ENCODE measurements at regions not wholly inside any gene's neighbourhood (a gene's known extent, or its start where the extent isn't known, plus 50 kb on each side); places are given as distances from the start of the nearest gene placed in this dataset.

DNA sequence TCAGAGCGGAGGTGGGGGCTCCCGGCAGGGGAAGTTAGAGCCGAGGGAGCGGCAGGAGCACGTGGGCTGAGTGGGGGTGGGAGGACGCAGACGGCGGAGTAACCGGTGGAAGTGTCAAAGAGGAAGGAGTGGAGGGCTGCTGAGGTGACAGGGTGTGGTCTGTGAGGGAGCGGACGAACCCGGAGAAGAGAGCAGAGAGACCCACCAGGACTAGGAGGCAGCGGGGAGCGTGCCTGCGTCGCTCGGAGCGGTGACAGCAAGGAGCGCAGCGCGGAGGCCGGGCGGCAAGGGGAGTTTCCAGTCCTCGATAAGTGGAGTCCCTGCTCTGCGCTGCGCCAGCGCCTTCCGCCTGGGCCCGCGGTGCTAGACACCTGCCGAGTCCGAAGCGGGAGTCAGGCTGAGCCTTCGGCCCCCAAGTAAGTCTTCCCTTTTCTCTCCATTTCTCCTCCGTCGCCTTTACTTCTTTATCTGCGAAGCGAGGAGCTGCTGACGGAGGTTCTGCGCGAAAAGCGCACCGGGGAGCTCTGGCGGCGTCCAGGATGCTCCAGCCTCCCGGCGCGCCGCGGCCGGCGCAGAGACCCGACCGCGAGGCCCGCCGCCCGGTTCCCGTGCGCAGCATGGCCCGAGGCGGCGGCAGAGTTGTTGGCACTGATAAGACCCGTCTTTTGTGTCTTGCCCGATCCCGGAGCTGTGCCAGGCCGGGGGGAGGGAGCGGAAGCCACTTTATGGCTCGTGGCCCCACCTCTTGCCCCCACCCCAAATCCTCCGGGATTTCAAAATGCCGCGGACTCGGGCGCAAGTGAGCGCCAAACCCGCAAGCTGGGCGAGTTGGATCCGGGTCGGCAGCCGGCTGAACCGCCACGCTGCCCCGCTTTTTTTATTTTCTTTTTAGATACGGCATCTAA lies 533.0 kb upstream of the SEMA6D start:
- FAIRE-seq: no peak
- H3K4me3 ChIP-seq: no peak overlapping the region
- no peaks in the 10 kb centered on the region for H3K4me1 ChIP-seq
- no peak overlapping the region for H3K27ac ChIP-seq
- ChIA-PET CTCF (interaction anchor here (1.0 kb wide), 1 partner anchor 12 kb away, joined by 3 read pairs; no protein-coding TSS in a partner anchor), POLR2A (no interaction called here)
- H3K4me2 ChIP-seq: peak overlapping the region; percentile 59
- no peak for TF ChIP-seq NPAS2 (CRISPR knock-in tag; IDR thresholded peaks at IDR 0.05; ENCODE audit: borderline replicate concordance)
- TF ChIP-seq EHMT2 (IDR thresholded peaks at IDR 0.05; ENCODE audit: low read depth): no peak
- no peak for TF ChIP-seq HOXB13 (CRISPR knock-in tag; IDR thresholded peaks at IDR 0.05; ENCODE audit: low read depth)
- TF ChIP-seq SREBF2 (IDR thresholded peaks at IDR 0.05): no peak
- TF ChIP-seq, protein P1, sequence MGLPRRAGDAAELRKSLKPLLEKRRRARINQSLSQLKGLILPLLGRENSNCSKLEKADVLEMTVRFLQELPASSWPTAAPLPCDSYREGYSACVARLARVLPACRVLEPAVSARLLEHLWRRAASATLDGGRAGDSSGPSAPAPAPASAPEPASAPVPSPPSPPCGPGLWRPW (IDR thresholded peaks at IDR 0.05): no peak
- no peak for TF ChIP-seq SMC3 (IDR thresholded peaks at IDR 0.05)
- TF ChIP-seq JUN (IDR thresholded peaks at IDR 0.05): no peak
- no peak for TF ChIP-seq CBX2 (IDR thresholded peaks at IDR 0.05; ENCODE audit: borderline replicate concordance, low read depth)
- no peak for TF ChIP-seq KDM1A (IDR thresholded peaks at IDR 0.05; ENCODE audit: low read depth)
- no peak for TF ChIP-seq ZC3H11A (IDR thresholded peaks at IDR 0.05)
- TF ChIP-seq CBX8 (IDR thresholded peaks at IDR 0.05): no peak
- no peak for TF ChIP-seq NFE2L2 (conservative IDR thresholded peaks at IDR 0.05; ENCODE audit: low read length)
- no peak for TF ChIP-seq RAD21 (conservative IDR thresholded peaks at IDR 0.05 in 1 of 2, IDR thresholded peaks at IDR 0.05 in 1 of 2)
- no peak for TF ChIP-seq CHD4 (IDR thresholded peaks at IDR 0.05; ENCODE audit: borderline replicate concordance)
- no peak for TF ChIP-seq FOSL2 (IDR thresholded peaks at IDR 0.05)
- TF ChIP-seq FOSL2 (CRISPR knock-in tag; IDR thresholded peaks at IDR 0.05): no peak
- DNase-seq (ENCODE audit: low read depth in 1 of 2, low spot score in 1 of 2): no peak
- WGBS (ENCODE audit: missing lambda C conversion rate): 23% methylated on average over 40 of the region's 84 CpGs
- ATAC-seq: peak; percentile 24 to 50; a peak in 3 of 6 replicates
- no peaks in the 10 kb centered on the region for H3K9me3 ChIP-seq

DNA sequence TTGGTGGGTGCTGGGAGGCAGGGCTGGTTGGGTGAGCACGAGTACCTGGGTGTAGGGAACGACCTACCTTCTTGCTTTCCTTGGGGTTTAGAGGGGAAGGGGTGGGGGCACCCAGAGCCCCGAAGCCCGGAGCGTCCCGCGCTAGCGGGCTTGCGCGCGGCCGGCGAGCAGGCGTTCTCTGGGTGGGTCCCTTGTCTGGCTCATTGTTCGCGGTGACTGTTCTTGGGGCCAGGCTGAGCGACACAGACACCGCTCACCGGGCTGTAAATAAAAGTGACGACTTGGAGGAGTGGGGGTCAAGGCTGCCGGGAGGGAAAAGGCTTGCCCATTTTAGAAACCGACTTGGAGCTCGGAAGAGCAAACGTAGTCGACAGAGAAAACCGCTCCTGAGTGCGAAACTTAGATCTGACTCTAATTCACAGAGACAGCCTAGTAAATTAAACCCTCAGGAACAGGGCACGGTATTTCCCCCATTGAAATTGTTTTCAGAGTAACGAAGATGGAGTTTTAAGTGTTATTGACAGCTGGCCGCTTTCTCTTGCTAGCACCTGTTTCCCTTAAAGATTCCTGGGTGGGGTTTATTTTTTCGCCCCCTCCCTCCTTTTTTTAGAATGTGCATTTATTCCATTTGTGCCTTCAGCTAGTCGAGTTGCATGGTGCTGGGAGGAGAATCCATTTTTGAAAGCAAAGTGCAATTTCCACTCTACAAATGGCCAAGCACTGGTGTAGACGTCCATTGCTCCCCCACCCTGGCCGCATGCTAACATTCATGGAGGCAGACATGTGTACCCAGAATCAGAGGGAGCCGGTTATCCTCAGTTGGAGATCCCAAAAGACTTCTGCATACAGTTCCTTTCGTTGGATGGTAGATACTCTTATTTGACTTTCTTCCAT lies 532.1 kb upstream of the SEMA6D start:
- Histone ChIP-seq H3K4me2 (peak overlapping the region; percentile 59), H3K27ac (no peak overlapping the region), H3K4me1 (no peaks in the 10 kb centered on the region), H3K9me3 (no peaks in the 10 kb centered on the region), H3K4me3 (no peak overlapping the region)
- DNase-seq (ENCODE audit: low read depth in 1 of 2, low spot score in 1 of 2): no peak
- ATAC-seq: no peak
- ChIA-PET CTCF (interaction anchor here (1.0 to 1.2 kb wide), 2 partner anchors 11 kb away, joined by 3 read pairs; no protein-coding TSS in a partner anchor), POLR2A (no interaction called here)
- FAIRE-seq: no peak
- no peak for TF ChIP-seq HDAC2 (IDR thresholded peaks at IDR 0.05)
- no peak for TF ChIP-seq ZNF302 (CRISPR knock-in tag; IDR thresholded peaks at IDR 0.05)
- no peak for TF ChIP-seq CBX8 (IDR thresholded peaks at IDR 0.05)
- no peak for TF ChIP-seq MAFK (IDR thresholded peaks at IDR 0.05; ENCODE audit: partially characterized antibody)
- TF ChIP-seq, protein P2, sequence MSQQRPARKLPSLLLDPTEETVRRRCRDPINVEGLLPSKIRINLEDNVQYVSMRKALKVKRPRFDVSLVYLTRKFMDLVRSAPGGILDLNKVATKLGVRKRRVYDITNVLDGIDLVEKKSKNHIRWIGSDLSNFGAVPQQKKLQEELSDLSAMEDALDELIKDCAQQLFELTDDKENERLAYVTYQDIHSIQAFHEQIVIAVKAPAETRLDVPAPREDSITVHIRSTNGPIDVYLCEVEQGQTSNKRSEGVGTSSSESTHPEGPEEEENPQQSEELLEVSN (IDR thresholded peaks at IDR 0.05; ENCODE audit: borderline replicate concordance, low read depth): no peak
- TF ChIP-seq, protein P3, sequence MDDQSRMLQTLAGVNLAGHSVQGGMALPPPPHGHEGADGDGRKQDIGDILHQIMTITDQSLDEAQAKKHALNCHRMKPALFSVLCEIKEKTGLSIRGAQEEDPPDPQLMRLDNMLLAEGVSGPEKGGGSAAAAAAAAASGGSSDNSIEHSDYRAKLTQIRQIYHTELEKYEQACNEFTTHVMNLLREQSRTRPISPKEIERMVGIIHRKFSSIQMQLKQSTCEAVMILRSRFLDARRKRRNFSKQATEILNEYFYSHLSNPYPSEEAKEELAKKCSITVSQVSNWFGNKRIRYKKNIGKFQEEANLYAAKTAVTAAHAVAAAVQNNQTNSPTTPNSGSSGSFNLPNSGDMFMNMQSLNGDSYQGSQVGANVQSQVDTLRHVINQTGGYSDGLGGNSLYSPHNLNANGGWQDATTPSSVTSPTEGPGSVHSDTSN (IDR thresholded peaks at IDR 0.05): no peak
- no peak for TF ChIP-seq HOXB5 (CRISPR knock-in tag; IDR thresholded peaks at IDR 0.05)
- no peak for TF ChIP-seq ZFP36 (IDR thresholded peaks at IDR 0.05; ENCODE audit: borderline replicate concordance, partially characterized antibody)
- no peak for TF ChIP-seq SREBF2 (IDR thresholded peaks at IDR 0.05)
- no peak for TF ChIP-seq MYC (IDR thresholded peaks at IDR 0.05; ENCODE audit: borderline replicate concordance, low read length)
- TF ChIP-seq PHF8 (IDR thresholded peaks at IDR 0.05; ENCODE audit: borderline replicate concordance, low read depth): no peak
- TF ChIP-seq, protein P4, sequence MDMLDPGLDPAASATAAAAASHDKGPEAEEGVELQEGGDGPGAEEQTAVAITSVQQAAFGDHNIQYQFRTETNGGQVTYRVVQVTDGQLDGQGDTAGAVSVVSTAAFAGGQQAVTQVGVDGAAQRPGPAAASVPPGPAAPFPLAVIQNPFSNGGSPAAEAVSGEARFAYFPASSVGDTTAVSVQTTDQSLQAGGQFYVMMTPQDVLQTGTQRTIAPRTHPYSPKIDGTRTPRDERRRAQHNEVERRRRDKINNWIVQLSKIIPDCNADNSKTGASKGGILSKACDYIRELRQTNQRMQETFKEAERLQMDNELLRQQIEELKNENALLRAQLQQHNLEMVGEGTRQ (IDR thresholded peaks at IDR 0.05): no peak
- TF ChIP-seq GATA3 (IDR thresholded peaks at IDR 0.05; ENCODE audit: borderline replicate concordance): no peak
- TF ChIP-seq, protein P5, sequence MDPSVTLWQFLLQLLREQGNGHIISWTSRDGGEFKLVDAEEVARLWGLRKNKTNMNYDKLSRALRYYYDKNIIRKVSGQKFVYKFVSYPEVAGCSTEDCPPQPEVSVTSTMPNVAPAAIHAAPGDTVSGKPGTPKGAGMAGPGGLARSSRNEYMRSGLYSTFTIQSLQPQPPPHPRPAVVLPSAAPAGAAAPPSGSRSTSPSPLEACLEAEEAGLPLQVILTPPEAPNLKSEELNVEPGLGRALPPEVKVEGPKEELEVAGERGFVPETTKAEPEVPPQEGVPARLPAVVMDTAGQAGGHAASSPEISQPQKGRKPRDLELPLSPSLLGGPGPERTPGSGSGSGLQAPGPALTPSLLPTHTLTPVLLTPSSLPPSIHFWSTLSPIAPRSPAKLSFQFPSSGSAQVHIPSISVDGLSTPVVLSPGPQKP (IDR thresholded peaks at IDR 0.05; ENCODE audit: low read depth, low read length): no peak
- no peak for TF ChIP-seq NFE2L2 (conservative IDR thresholded peaks at IDR 0.05; ENCODE audit: low read length)
- no peak for TF ChIP-seq ZC3H11A (IDR thresholded peaks at IDR 0.05)
- TF ChIP-seq CEBPB (IDR thresholded peaks at IDR 0.05): no peak
- TF ChIP-seq, protein P1 (IDR thresholded peaks at IDR 0.05): no peak
- TF ChIP-seq KDM1A (IDR thresholded peaks at IDR 0.05; ENCODE audit: low read depth): no peak
- TF ChIP-seq, protein P6, sequence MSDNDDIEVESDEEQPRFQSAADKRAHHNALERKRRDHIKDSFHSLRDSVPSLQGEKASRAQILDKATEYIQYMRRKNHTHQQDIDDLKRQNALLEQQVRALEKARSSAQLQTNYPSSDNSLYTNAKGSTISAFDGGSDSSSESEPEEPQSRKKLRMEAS (IDR thresholded peaks at IDR 0.05): no peak
- WGBS (ENCODE audit: missing lambda C conversion rate): 39% methylated on average over 20 of the region's 36 CpGs

All from A549 (cell line).